Chondrocyte (in vitro differentiated cells): ENCODE measurements at regions not wholly inside any gene's neighbourhood (a gene's known extent, or its start where the extent isn't known, plus 50 kb on each side); places are given as distances from the start of the nearest gene placed in this dataset.
"Not testable (repeated sequence)": the region's sequence is repeated elsewhere in the genome, so short reads cannot be mapped to it uniquely, and the experiment has no call there.

ENCODE experiments used
- DNase-seq: peaks from one replicate; pipeline ENCODE4 v3.0.0; 2021; ENCODE audit warnings: mixed read lengths, low spot score
- H3K27ac Mint-ChIP-seq: one replicate; pipeline ENCODE4 v1.8.0; 2021; ENCODE audit warnings: mild to moderate bottlenecking, moderate library complexity, mixed read lengths; ENCODE audit not compliant: unreplicated experiment
- H3K27me3 Mint-ChIP-seq: 2 replicates; pipeline ENCODE4 v1.8.0; 2021; ENCODE audit warnings: low read depth, mixed read lengths
- H3K36me3 Mint-ChIP-seq: 2 replicates; pipeline ENCODE4 v1.8.0; 2021; ENCODE audit warnings: low read depth, mixed read lengths
- H3K4me1 Mint-ChIP-seq: 2 replicates; pipeline ENCODE4 v1.8.0; 2021; ENCODE audit warnings: low read depth, mild to moderate bottlenecking, mixed read lengths
- H3K4me3 Mint-ChIP-seq: one replicate; pipeline ENCODE4 v1.8.0; 2021; ENCODE audit warnings: mild to moderate bottlenecking, moderate library complexity, mixed read lengths; ENCODE audit not compliant: unreplicated experiment
- H3K9me3 Mint-ChIP-seq: 2 replicates; pipeline ENCODE4 v1.8.0; 2021; ENCODE audit warnings: low read depth, mixed read lengths
- TF ChIP-seq, protein P1 (sequence below): fragments of 200-600 bp; sonication (generic); IDR thresholded peaks from 2 replicates; pipeline ENCODE4 v1.5.0; 2021; ENCODE audit warnings: antibody characterized with exemption, mild to moderate bottlenecking, moderate library complexity

DNA sequence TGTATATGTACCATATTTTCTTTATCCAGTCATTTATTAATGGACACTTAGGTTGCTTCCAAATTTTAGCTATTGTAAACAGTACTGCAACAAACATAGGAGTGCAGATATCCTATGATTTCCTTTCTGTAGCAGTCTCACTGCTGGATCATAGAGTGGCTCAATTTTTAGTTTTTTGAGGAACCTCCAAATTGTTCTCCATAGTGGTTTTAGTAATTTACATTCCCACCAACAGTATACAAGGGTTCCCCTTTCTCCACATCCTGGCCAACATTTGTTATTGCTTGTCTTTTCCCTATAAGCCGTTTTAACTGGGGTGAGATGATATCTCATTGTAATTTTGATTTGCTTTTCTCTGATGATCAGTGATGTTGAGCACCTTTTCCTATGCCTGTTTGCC is 114.3 kb downstream of the TMEM17 start:
- no peak for DNase-seq
- Mint-ChIP-seq H3K36me3 (no peaks in the 10 kb centered on the region), H3K27ac (no peak overlapping the region), H3K9me3 (no peaks in the 10 kb centered on the region), H3K4me1 (no peaks in the 10 kb centered on the region), H3K27me3 (no peaks in the 10 kb centered on the region), H3K4me3 (no peak overlapping the region)
- TF ChIP-seq, protein P1, sequence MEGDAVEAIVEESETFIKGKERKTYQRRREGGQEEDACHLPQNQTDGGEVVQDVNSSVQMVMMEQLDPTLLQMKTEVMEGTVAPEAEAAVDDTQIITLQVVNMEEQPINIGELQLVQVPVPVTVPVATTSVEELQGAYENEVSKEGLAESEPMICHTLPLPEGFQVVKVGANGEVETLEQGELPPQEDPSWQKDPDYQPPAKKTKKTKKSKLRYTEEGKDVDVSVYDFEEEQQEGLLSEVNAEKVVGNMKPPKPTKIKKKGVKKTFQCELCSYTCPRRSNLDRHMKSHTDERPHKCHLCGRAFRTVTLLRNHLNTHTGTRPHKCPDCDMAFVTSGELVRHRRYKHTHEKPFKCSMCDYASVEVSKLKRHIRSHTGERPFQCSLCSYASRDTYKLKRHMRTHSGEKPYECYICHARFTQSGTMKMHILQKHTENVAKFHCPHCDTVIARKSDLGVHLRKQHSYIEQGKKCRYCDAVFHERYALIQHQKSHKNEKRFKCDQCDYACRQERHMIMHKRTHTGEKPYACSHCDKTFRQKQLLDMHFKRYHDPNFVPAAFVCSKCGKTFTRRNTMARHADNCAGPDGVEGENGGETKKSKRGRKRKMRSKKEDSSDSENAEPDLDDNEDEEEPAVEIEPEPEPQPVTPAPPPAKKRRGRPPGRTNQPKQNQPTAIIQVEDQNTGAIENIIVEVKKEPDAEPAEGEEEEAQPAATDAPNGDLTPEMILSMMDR, result no peak

DNA sequence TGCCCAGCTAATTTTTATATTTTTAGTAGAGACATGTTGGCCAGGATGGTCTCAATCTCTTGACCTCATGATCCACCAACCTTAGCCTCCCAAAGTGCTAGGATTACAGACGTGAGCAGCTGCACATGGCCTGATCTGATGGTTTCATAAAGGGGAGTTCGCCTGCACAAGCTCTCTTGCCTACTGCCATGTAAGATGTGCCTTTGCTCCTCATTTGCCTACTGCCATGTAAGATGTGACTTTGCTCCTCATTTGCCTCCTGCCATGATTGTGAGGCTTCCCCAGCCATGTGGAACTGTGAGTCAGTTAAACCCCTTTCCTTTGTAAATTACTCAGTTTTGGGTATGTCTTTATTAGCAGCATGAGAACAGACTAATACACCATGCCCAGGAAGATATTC is 119.6 kb downstream of the TMEM17 start:
- H3K36me3 Mint-ChIP-seq, H3K4me3 Mint-ChIP-seq, H3K27ac Mint-ChIP-seq: not testable (repeated sequence)

DNA sequence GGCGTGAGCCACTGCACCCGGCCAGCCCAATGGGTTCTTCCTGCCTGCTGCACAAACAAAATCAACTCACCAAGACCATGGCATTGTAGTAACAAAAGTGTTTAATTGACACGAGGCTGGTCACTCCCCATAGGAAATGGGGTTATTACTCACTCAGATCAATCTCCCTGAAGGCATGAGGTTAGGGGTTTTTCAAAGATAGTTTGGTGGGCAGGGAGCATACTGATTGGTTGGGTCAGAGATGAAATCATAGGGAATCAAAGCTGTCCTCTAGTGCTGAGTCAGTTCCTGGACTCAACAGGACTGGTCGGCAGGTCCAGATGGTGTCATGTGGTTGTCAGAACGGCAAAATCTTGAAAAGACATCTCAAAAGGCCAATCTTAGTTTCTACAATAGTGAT is 122.1 kb downstream of the TMEM17 start:
- no peaks in the 10 kb centered on the region for H3K27me3 Mint-ChIP-seq
- H3K4me3 Mint-ChIP-seq, result no peak overlapping the region
- DNase-seq, result no peak
- TF ChIP-seq, protein P1, result no peak
- no peak overlapping the region for H3K27ac Mint-ChIP-seq
- peaks cover 15% of the 10 kb centered on the region for H3K4me1 Mint-ChIP-seq
- H3K36me3 Mint-ChIP-seq, result no peaks in the 10 kb centered on the region
- H3K9me3 Mint-ChIP-seq, result peaks cover 7% of the 10 kb centered on the region

More for the DNA sequence above, 119.6 kb downstream of the TMEM17 start:
- not testable (repeated sequence) for DNase-seq, H3K27me3 Mint-ChIP-seq, H3K9me3 Mint-ChIP-seq
- peaks cover 14% of the 10 kb centered on the region for H3K4me1 Mint-ChIP-seq

DNA sequence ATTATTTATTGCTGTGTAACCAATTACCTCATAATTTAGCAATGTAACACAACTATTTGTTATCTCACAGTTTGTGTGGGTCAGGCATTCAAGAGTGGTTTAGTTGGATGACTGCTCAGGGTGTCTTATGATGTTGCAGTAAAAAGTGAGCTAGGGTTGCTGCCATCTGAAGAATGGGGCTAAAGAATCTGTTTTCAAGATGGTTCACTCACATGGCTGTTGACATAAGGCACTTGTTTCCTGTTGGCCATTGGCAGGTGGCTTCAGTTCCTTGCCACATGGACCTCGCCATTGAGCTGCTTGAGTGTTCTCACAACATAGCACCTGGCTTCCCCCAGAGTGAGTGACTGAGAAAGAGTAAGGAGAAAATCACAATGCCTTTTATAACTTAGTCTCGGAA is 123.2 kb downstream of the TMEM17 start:
- TF ChIP-seq, protein P1, result no peak
- no peaks in the 10 kb centered on the region for H3K27me3 Mint-ChIP-seq
- H3K36me3 Mint-ChIP-seq, result no peaks in the 10 kb centered on the region
- peaks cover 15% of the 10 kb centered on the region for H3K4me1 Mint-ChIP-seq
- no peak for DNase-seq
- no peak overlapping the region for H3K27ac Mint-ChIP-seq
- H3K4me3 Mint-ChIP-seq, result no peak overlapping the region
- H3K9me3 Mint-ChIP-seq, result peaks cover 7% of the 10 kb centered on the region

DNA sequence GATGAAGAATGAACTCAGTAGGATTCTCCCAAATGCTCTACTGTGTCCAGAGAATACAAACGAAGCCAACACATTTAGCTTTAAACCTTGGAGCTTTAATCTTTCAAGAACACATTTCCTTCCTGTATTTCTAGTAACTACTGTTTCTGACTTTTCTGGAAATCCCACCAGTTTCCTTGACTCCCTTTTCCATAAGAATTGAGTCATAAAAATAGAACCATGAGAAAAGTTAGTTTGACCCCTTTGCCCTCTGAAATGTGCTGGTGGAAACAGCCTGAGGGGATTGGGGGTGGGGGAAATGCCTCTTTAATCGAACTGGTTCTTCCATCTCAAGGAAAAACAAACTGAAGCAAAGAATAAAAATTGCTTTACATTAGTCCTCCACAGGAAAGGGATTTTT is 123.9 kb downstream of the TMEM17 start:
- DNase-seq, result no peak
- Mint-ChIP-seq H3K4me3 (no peak overlapping the region), H3K9me3 (peaks cover 10% of the 10 kb centered on the region), H3K4me1 (peaks cover 15% of the 10 kb centered on the region), H3K27ac (no peak overlapping the region), H3K27me3 (no peaks in the 10 kb centered on the region), H3K36me3 (no peaks in the 10 kb centered on the region)
- TF ChIP-seq, protein P1, result no peak

DNA sequence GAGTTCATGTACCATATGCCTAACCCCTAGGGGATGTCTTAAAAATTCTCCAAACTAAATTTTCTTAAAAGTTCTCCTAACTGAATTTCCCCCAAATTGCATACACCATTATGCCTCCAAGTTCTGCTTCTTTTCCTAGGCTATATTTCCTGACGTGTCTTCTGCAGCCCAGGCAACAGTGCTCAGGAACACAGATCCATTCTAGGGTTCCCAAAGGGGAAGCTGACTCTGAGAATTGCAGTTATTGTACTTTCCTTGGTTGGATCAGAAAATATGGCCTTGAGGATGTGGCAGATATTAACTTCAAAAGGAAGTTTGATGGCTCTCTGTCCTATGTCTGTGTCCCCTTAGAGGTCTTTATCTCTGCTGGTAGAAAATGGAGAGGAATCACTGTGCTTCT is 124.3 kb downstream of the TMEM17 start:
- Mint-ChIP-seq H3K4me1 (peaks cover 15% of the 10 kb centered on the region), H3K4me3 (no peak overlapping the region), H3K36me3 (no peaks in the 10 kb centered on the region), H3K9me3 (peaks cover 11% of the 10 kb centered on the region), H3K27ac (no peak overlapping the region), H3K27me3 (no peaks in the 10 kb centered on the region)
- TF ChIP-seq, protein P1, result no peak
- DNase-seq, result no peak
